ENCODE measurements at regions not wholly inside any gene's neighbourhood (a gene's known extent, or its start where the extent isn't known, plus 50 kb on each side); places are given as distances from the start of the nearest gene placed in this dataset.

DNA sequence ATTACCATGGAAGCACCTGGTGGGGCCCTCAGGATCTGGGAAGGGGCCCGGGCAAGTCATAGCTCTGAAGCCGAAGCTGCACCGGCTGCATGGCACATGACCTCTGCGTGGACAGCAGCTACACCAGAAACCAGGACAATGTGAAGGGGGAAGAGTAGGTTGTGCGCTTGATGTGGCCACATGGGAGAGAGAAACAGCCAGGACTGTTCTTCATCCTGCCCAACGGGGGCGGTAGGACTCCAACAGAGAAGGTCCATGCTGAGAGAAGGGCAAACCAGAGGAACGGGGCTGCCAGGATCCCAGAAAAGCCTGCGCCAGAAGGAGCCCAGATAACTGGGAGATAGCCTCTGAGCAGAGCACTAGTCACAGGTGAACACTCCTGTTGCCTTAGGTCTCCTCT is 54.9 kb upstream of the PRR20G start:
- POLR2A ChIA-PET, result no interaction called here
- H3K27me3 ChIP-seq (replicated peaks in 2 of 5; ENCODE audit: control insufficient read depth in 4 of 5, insufficient read depth in 5 of 5, low read length in 4 of 5), result peaks cover 6 to 80% (median 12%) of the 10 kb centered on the region in 5 experiments
- H3K27ac ChIP-seq (ENCODE audit: insufficient read depth in 1 of 2, low read depth in 1 of 2, low read length in 2 of 2, poor library complexity in 1 of 2, severe bottlenecking in 2 of 2), result no peak overlapping the region
- CTCF ChIA-PET, result interaction anchor here (0.7 kb wide), 1 partner anchor 14 kb away, joined by 3 read pairs; no protein-coding TSS in a partner anchor
- no peak for DNase-seq
- H3K9me3 ChIP-seq (ENCODE audit: control extremely low read depth in 1 of 5, control insufficient read depth in 4 of 5, insufficient read depth in 2 of 5, low read depth in 1 of 5, low read length in 4 of 5), result peaks cover 0 to 8% (median 0%) of the 10 kb centered on the region in 5 experiments
- H3K36me3 ChIP-seq (ENCODE audit: control insufficient read depth in 4 of 4, insufficient read depth in 4 of 4, low read length in 3 of 4), result no peaks in the 10 kb centered on the region
- no peak overlapping the region for H3K4me3 ChIP-seq (ENCODE audit: control insufficient read depth in 1 of 7, extremely low read depth in 1 of 7, insufficient read depth in 4 of 7, low read depth in 2 of 7, low read length in 6 of 7)
- H3K4me1 ChIP-seq (ENCODE audit: control extremely low read depth in 1 of 4, control insufficient read depth in 4 of 4, insufficient read depth in 4 of 4, low read length in 3 of 4), result no peaks in the 10 kb centered on the region
- 48% methylated on average over 9 of the region's 9 CpGs for WGBS (ENCODE audit: insufficient coverage)

DNA sequence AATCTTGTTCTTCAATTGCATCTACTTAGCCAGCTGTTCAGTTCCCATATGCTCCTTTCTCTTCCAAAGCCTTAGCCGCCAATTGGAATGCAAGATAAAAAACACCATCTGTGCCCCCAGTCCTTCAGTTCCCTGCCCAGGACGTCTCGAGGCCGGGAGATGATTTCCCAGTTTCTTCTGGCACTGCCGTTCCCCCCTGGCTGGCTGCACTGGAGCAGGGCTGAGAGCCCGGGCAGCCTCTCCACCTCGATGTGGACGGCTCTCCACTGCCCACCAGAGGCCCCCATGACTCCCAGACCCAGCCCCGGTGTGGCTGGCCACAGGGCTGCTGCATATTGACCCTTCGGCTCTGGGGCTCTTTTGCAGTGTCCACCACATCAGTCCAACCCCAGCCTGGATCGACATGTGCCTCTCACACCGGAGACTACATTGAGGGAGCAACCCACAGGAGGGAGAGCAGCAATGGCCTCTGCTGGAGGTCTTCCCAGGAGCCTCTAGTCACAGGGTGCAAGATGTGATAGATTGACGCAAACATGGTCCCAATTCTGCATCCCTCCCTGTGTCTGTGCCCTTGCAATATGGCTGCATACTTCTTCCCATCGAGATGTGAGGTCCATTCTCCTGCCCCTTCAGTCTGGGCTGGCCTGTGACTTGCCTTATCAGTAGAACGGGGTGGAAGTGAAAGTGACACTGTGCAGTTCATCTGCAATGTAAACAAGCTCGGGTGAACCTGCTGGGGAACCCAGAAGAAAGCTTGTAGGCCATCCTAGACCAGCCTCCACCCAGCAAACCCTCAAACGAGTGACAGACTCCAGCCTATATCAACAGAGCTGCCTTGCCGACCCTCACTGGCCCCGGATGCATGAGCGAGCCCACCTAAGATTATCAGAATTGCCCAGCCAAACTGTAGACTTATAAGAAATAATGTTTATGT is 52.3 kb upstream of the PRR20G start:
- 65% methylated on average over 16 of the region's 20 CpGs for WGBS (ENCODE audit: insufficient coverage)
- Histone ChIP-seq H3K4me3 (ENCODE audit: control insufficient read depth in 1 of 7, extremely low read depth in 1 of 7, insufficient read depth in 4 of 7, low read depth in 2 of 7, low read length in 6 of 7) (no peak overlapping the region), H3K27ac (ENCODE audit: insufficient read depth in 1 of 2, low read depth in 1 of 2, low read length in 2 of 2, poor library complexity in 1 of 2, severe bottlenecking in 2 of 2) (no peak overlapping the region), H3K27me3 (replicated peaks in 2 of 5; ENCODE audit: control insufficient read depth in 4 of 5, insufficient read depth in 5 of 5, low read length in 4 of 5) (peaks cover 9 to 79% (median 24%) of the 10 kb centered on the region in 5 experiments), H3K36me3 (ENCODE audit: control insufficient read depth in 4 of 4, insufficient read depth in 4 of 4, low read length in 3 of 4) (no peaks in the 10 kb centered on the region), H3K4me1 (ENCODE audit: control extremely low read depth in 1 of 4, control insufficient read depth in 4 of 4, insufficient read depth in 4 of 4, low read length in 3 of 4) (no peaks in the 10 kb centered on the region), H3K9me3 (ENCODE audit: control extremely low read depth in 1 of 5, control insufficient read depth in 4 of 5, insufficient read depth in 2 of 5, low read depth in 1 of 5, low read length in 4 of 5) (peaks cover 0 to 10% (median 0%) of the 10 kb centered on the region in 5 experiments)
- no peak for DNase-seq
- POLR2A ChIA-PET, result no interaction called here
- CTCF ChIA-PET, result no interaction called here

DNA sequence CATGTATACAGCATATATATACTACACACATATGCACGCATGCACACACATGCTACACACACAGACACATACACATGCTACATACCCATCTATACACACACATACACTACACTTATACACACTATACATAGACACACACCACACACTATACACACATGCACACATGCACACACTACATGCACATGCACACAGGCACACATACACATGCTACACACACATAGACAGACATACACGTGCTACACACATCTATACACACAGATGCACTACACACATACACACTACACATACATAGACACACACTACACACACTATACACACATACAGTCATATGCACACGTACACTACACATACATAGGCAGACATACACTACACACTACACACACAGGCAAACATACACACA is 51.2 kb upstream of the PRR20G start:
- Histone ChIP-seq H3K4me3 (ENCODE audit: control insufficient read depth in 1 of 7, extremely low read depth in 1 of 7, insufficient read depth in 4 of 7, low read depth in 2 of 7, low read length in 6 of 7) (no peak overlapping the region), H3K27ac (ENCODE audit: insufficient read depth in 1 of 2, low read depth in 1 of 2, low read length in 2 of 2, poor library complexity in 1 of 2, severe bottlenecking in 2 of 2) (no peak overlapping the region), H3K27me3 (replicated peaks in 2 of 5; ENCODE audit: control insufficient read depth in 4 of 5, insufficient read depth in 5 of 5, low read length in 4 of 5) (peaks cover 9 to 77% (median 24%) of the 10 kb centered on the region in 5 experiments), H3K9me3 (ENCODE audit: control extremely low read depth in 1 of 5, control insufficient read depth in 4 of 5, insufficient read depth in 2 of 5, low read depth in 1 of 5, low read length in 4 of 5) (peaks cover 0 to 11% (median 0%) of the 10 kb centered on the region in 5 experiments), H3K4me1 (ENCODE audit: control extremely low read depth in 1 of 4, control insufficient read depth in 4 of 4, insufficient read depth in 4 of 4, low read length in 3 of 4) (no peaks in the 10 kb centered on the region), H3K36me3 (ENCODE audit: control insufficient read depth in 4 of 4, insufficient read depth in 4 of 4, low read length in 3 of 4) (no peaks in the 10 kb centered on the region)
- WGBS (ENCODE audit: insufficient coverage), result 93% methylated on average over 3 of the region's 3 CpGs
- CTCF ChIA-PET, result no interaction called here
- POLR2A ChIA-PET, result no interaction called here
- no peak for DNase-seq

DNA sequence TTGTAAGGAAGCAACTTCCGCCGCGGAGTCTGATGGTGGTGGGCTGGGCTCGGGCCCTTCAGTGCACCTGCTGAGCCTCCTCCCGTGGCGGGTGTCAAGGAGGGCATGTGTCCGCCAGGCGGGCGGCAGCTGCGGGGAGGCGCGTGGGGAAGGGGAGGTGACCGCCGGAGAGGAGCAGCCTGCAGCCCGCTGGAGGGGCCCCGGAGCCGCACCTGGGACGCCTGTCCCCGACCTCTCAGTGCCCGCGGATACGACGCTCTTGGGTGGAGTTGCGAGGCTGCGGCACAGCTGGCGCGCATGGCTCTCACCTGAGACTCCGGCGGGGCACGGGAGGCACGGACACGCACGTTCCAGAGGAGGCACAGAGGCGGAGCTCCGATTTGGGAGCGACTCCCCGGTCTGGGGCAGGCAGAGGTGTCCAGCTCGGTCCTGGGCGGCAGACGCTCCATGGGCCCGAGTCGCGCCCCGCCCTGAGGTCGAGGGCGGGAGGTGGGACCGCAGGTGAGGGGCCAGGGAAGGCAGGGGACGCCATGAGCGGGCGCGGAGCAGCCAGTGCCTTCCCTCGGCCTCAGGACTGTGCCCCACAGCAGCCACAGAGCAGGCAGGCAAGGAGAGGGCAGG is 50.2 kb upstream of the PRR20G start:
- Histone ChIP-seq H3K4me3 (ENCODE audit: control insufficient read depth in 1 of 7, extremely low read depth in 1 of 7, insufficient read depth in 4 of 7, low read depth in 2 of 7, low read length in 6 of 7) (no peak overlapping the region), H3K27me3 (replicated peaks in 2 of 5; ENCODE audit: control insufficient read depth in 4 of 5, insufficient read depth in 5 of 5, low read length in 4 of 5) (peaks cover 9 to 69% (median 24%) of the 10 kb centered on the region in 5 experiments), H3K27ac (ENCODE audit: insufficient read depth in 1 of 2, low read depth in 1 of 2, low read length in 2 of 2, poor library complexity in 1 of 2, severe bottlenecking in 2 of 2) (no peak overlapping the region), H3K36me3 (ENCODE audit: control insufficient read depth in 4 of 4, insufficient read depth in 4 of 4, low read length in 3 of 4) (no peaks in the 10 kb centered on the region), H3K4me1 (ENCODE audit: control extremely low read depth in 1 of 4, control insufficient read depth in 4 of 4, insufficient read depth in 4 of 4, low read length in 3 of 4) (no peaks in the 10 kb centered on the region), H3K9me3 (ENCODE audit: control extremely low read depth in 1 of 5, control insufficient read depth in 4 of 5, insufficient read depth in 2 of 5, low read depth in 1 of 5, low read length in 4 of 5) (peaks cover 0 to 13% (median 0%) of the 10 kb centered on the region in 5 experiments)
- ChIA-PET CTCF (interaction anchor here (1.1 kb wide), 1 partner anchor 28 kb away, joined by 3 read pairs; no protein-coding TSS in a partner anchor), POLR2A (no interaction called here)
- no peak for DNase-seq
- WGBS (ENCODE audit: insufficient coverage), result 23% methylated on average over 45 of the region's 52 CpGs

Data from common myeloid progenitor, CD34-positive (primary cell).